Hematopoietic multipotent progenitor cell treated with erythropoietin and hydrocortisone succinate and interleukin-3 and kit ligand, for 15 days (in vitro differentiated cells): ENCODE measurements at regions not wholly inside any gene's neighbourhood (a gene's known extent, or its start where the extent isn't known, plus 50 kb on each side); places are given as distances from the start of the nearest gene placed in this dataset.

Source experiments
- DNase-seq: peaks from one replicate; pipeline ENCODE4 v3.0.0-alpha.2; 2015; ENCODE audit warnings: low spot score

DNA sequence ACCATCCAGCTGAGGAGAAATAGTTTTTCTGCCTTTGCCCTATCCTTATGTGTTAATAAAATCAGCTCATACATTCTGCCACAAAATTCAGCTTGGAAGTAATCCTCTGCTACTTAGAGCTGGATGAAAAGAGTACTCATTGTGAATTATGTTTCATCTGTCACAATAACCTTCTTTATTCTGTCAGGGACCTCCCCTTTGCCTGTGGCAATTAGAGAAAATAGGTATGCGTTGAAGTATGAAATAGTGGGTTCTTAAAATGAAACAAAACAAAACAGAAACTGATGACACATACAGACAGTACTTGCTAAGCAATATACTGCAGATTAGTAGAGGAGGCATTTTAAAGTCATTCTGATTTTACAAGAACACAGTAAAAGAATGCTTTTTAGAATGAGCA is 578.5 kb downstream of the USP25 start:
- DNase-seq: no peak

DNA sequence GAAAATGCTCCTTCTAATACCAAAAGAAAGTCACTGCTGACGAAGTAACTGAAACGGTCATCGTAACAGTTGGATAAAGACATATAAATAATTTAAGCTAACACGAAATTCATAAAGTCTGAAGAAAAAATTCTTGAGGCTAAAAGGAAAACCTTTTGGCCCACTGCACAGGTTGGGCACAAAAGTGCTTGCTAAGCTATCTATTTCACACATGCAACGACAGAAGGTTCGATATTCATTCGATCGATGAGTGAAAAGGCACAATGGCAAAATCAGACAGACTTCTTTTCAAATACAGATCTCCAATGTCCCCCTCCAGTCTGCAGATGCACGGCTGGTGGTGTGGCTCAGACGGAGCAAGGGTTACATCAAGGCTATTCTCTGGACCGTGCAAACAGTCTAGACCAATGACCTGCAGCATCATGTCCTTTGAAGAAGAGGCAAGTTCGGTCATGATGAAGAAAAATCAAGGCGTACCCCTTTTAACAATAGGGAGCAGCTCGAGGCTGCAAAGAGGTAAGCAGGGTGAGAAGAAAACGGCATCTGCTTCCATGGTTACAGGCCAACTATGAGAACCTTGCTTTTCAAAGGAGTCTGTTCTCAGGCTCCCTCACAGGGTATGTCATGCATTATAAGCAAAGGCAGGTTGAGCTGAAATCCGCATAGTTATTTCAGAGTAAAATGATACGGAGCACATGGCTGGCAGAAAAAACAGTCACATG is 579.6 kb downstream of the USP25 start:
- no peak for DNase-seq

DNA sequence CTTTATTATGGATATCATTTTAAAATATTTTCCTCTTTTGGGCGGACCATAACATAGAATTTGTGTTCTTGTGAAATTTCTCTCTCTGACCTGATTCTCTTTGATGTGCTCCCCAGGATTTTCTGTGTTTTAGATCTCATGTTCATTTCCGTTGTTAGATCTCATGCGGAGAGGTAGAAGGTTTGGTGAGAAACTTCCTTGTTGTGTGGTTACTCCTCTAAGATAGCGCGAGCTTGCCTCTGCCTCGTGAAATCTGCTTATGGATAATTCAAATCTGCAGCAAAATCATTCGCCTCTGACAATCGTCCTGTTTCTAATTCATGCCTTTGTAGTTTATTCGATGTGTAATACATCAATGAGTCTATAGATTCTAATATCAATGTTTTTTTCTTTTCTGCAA is 580.4 kb downstream of the USP25 start:
- DNase-seq: no peak

DNA sequence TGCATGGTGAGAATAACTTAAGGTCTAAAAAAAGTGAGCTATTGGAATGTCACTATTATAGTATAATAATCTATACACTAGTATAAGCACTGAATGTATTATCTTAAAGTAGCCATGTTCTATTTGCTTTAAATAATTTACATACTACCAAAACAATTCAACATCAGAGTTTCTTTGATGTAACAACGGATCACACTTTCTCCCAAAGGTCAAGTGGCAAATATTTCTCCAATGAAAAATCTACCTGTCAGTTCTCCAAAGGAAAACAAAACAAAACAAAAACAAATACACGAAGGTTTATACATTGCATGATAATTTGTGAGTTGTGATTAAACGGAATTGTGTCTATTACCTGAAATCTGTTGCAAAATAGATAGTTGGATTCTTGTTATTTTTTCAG is 581.4 kb downstream of the USP25 start:
- no peak for DNase-seq

DNA sequence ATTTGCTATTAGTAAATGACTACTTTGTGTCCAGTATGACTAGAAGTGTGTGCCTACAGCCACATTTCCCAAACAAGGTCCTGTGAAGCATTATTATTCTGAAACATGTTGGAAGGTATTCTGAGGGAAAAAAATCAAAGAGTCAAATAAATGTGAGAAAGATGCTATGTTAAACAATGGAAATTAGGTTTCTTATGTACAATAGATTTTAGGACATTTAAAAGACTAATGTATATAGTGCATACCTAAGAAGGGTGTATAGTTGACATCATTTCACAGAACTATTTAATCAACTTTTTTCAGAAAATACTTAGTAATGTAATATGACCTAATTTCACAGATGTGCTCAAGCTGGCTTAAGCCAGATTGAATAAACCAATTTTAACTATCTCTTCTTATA is 582.5 kb downstream of the USP25 start:
- no peak for DNase-seq

DNA sequence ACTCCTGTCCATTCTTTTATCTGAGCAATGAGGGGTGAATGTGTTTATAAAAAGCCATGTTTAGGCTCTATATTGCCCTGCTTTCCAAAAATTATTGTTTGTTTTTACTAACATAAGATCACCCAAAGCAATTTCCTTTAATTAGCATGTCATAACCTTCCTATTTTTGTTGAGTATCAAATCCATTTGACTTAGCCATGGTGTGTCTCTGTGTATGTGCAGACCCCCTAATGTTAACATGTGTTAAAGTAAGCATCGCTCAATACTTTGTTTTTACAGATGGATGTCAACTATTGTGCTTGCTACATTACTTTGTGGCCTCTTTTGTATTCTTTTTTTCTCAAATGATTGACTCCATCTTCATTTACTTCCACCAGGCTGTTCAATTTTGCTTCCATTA is 585.4 kb downstream of the USP25 start:
- no peak for DNase-seq

DNA sequence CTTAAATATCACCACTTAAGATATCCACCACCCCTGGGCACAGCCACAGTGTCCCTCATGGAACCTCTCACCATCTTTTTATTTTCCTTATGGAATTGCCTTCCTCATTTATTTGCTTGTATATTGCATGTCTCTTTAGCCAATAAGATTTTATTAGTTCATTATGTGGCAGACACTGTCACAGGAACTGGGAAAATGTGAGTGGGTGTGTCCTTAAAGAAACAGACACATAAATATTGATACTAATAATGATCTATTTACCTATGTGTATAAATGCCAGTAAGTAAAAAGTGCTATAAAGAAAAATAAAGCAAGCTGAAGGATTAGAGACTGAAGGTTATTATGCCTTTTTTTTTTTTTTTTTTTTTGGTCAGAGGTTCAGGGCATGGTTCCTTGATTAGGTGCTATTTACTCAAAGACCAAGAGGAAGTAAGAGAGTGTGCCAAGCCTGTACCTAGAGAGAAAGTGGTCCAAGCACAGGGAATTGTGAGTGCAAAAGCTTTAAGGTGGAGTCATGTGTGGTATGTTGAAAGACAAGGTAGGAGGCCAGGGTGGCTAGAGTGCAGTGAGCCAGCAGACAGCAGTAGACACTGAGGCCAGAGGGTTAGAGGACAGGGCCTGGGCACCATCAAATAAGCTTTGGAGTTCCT is 589.0 kb downstream of the USP25 start:
- DNase-seq: no peak

DNA sequence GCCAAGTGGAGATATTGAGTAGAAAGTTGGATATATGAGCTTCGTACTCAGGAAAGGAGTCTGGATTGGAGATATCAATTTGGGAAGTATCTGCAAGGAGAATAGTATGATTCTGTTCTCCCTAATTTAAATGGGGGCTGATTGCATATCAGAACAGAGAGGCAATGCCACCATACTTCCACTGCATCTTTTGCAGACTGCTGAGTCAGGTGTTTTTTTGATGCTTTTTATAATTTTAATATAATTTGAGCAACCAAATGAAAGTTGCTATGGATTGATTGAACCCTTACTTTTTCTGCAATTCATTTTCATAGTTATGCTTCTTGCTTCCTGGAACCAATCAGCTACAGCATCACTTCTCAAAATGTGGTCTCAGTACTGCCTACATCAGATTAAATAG is 590.3 kb downstream of the USP25 start:
- DNase-seq: no peak

DNA sequence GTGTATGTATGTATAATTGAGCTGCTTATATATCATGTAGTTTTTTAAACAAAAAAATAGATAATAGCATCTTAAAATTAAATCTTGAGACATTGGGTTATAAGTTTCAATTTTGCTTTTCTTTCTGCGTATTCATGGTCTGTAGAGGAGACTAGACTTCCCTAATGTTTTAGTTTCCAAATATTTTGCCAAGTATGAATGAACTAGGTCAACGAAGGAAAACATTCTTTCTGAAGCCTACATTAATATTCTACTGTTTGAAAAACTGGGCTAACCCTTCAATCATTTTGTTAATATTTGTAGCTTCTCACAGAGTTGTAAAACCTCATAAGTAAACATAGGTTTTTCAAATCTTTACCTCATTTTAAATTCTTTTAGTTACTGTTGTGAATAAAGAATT is 592.7 kb downstream of the USP25 start:
- no peak for DNase-seq

DNA sequence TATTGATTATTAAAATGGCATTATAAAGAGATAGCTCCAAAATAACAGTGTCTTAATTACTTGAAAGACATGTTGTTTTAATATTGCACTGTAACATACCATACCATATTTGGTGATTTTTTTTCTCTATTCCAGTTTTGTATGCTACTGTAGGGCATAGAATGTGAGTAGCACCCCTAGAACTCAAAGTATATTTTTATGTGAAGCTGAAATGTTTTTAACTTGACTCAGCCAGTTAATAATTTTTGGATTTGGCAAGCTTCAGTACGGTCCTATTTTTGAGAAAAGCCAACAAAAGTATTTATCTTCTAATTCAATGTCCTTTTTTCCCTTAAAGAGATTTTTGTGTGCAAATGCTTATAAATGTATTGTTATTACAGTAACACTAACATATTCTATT is 593.8 kb downstream of the USP25 start:
- DNase-seq: no peak

DNA sequence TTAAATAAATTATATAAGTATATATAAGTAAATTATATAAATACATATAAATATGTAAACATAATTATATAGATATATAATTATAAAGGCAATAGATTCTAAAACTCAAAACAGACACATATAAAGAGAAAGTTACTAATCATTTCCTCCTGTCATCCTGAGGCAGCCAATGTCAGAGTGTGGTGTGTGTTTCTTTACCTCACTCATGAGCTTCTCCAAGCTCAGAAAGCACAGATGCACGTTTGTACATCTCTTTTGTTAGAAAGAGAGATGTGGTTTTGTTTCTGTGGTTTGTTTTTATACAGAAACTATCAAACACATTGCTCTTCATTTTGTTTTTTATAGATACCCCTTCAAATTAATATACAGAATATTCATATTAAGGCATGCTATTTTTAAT is 594.8 kb downstream of the USP25 start:
- no peak for DNase-seq

DNA sequence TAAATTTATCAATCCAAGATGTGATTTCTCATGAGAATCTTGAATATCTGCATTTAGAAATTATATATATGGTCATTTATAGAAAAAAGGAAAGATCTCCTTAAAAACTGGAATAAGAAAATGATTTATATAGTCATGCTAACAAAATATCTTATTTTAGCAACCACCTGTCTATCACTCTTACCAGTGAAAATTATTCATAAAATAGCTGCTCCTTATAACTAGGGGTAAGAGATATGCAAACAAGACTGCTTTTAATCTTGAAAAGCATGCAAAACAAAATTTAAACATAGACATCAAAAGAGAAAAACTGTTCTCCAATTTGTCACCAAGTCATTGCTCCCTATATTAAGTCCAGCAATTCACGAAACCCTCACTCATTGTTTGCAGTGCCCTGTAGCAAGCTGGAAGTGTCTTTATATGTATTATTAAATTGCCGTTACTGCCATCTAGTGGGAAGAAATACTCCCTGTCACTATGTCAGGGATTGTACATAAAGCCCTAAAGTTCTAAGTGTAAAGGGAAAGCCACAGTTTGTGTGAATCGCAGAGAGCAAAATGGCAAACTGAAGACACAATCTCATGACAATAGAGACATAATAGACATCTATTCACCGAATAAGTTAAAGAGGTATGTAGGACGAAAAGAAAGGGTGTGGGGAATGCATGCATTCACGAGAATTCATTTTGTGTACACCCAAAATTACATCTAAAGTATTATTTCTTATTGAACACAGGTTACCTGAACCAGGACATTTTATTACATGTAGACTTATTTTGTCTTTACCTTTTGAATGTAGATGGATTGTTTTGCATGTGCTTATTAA is 600.5 kb downstream of the USP25 start:
- DNase-seq: peak; percentile 24

DNA sequence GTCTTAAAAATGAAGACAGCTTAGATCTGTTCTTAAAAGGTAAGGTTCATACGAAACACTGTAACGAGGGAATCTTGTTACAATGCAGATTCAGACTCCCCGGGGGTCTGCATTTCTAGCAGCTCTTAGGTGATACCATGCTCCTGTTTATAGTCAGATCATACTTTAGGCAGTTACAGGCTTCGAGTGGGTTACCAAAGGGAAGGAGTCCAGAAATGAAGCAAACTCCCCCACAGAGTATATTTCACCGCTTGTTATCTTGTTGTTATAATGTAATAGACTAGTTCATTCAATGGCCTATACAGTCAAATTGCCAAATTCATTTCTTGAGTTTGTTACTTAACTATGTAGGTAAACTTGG is 601.1 kb downstream of the USP25 start:
- DNase-seq: no peak

DNA sequence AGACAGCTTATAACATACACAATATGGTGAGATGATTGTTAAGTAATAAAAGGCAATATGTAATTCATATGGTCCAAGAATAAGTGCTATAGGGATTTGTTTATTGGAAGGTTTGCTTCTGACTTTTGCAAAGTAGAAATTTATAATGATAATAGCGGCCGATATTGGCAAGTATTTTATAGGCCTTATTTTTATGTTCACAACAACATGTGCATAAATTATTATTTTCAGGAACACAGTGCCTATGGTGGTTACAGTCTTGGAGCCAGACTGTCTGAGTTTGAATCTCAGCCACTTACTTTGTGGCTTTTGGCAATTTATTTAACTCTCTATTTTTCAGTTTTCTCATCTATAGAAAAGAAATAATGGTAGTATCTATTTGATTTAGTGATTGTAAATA is 607.5 kb downstream of the USP25 start:
- no peak for DNase-seq

DNA sequence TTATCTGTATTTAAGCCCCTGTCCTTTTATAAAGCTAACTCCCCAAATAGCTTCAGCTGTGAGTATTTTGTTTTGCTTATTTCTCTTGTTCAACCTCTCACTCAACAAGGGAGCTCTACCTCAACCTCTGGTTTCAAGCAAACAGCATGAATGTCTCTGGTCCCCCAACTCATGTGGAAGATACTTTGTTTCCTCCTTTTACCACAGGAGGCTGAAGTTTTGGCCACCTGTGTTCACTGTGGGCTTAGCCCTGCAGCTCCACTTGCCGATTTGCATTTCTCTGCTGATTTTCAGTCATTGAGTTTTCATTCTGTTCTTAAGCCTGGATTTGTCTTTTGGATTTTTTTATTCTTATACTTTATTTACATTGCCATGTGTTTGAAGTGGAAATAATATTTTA is 613.1 kb downstream of the USP25 start:
- no peak for DNase-seq

DNA sequence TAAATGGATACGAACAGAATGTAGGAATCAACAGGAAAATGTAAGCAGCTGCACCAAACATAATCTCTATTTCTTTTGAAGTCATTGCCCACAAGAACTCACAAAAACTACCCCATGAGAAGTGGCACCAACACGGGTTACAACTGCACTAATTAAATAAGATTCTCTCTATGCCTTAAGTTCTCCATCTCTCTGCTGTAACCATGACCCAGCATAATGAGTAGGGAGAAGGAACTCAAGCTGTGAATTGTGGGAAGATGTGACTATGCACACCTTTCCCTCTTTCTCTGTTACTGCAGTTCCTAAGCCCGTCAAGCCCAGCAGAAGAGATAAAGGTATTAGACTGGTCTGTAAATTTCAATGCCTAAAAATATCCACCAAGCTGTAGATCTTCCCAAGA is 614.0 kb downstream of the USP25 start:
- DNase-seq: no peak

DNA sequence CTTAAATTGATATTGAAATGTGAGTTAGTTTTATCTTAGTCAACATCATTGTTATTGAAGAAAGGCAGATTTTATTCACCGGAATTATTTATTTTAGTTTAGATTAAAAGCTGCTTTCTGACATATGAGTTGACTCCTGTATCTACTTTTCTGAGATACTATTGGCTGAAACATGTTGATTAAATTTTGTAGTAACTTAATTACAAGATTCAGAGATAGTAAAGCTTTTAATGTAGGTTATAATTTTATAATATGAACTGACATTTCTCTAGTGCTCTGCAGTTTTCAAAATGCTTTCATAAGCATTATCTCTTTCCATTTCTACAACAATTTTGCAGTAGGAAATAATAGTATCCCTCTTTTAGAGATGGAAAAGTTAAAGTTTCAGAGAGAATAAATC is 616.0 kb downstream of the USP25 start:
- no peak for DNase-seq

DNA sequence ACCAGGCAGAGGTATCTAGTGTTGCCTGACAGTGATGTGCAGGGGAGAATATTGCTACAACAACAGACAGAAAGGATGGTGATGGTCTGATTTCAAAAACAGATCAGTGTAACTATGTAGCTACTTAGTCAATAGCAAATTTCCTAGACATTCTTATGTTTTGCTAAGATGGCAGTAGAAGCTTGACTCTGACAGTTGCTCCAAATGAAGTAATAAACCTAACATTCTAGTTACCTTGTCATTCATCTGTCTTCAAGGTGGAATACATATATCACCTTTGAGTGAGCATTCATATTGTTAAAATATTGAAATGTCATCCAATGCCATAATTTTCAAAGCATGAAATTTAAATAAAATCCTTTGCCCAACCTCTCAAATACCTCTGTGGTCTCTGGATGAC is 617.4 kb downstream of the USP25 start:
- no peak for DNase-seq

DNA sequence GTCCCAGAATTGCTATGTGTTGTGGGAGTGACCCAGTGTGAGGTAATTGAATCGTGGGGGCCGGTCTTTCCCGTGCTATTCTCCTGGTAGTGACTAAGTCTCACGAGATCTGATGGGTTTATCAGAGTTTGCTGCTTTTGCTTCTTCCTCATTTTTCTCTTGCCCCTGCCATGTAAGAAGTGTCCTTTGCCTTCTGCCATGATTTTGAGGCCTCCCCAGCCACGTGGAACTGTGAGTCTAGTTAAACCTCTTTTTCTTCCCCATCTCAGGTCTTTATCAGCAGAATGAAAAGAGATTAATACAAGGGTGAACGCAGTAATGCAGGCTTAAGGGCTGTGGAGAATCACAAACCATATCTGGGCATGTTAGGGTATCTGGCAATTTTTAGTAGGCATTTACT is 624.0 kb downstream of the USP25 start:
- no peak for DNase-seq

DNA sequence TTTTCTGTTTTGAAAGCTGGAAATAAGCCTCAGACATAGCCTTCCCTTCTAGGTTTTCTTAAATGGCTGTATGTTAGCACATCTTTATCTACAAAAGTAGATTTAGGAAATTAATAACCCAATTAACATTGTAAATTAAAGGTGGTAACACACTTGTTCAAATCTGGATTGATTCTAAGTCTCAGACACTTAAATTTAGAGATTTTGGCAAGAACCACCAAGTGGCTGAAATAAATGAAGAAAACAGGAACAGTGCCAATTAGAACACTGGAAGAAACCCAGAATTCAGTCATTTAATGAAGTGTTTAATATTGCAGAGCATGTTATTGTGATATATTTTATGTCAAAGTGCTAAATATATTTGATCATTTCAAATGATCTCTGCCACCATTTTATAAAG is 628.2 kb downstream of the USP25 start:
- no peak for DNase-seq

DNA sequence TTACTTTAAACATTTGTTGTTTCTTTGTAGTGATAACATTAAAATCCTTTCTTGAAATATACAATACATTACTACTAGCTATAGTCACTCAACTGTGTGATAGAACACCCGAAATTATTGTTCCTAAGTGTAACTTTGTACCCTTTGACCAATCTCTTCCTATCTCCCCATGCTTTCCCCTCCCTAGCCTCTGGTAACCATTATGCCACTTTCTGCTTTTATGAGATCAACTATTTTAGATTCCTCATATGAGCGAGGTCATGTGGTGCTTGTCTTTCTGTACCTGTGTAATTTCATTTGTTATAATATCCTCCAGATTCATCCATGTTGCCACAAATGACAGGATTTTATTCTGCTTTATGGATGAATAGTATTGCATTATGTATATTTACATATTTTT is 629.0 kb downstream of the USP25 start:
- no peak for DNase-seq

DNA sequence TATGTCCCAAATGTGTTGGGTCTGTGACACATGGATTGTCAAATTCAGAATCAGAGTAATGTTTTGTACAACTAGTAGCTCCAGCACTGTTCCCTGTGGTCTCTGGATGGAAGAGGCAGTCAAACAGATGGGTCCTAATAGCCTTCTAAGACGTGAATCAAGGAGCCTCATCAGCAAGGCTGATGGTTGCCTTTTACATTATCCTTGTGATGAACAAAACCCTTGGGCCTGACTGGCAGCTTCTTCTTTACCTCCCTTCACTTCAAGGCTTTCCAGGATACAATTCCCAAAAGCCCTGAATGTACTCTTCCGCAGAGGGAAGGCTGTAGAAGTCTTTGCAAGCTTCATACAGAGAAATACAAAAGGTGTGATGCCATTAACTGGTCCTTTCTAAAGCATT is 633.3 kb downstream of the USP25 start:
- no peak for DNase-seq

DNA sequence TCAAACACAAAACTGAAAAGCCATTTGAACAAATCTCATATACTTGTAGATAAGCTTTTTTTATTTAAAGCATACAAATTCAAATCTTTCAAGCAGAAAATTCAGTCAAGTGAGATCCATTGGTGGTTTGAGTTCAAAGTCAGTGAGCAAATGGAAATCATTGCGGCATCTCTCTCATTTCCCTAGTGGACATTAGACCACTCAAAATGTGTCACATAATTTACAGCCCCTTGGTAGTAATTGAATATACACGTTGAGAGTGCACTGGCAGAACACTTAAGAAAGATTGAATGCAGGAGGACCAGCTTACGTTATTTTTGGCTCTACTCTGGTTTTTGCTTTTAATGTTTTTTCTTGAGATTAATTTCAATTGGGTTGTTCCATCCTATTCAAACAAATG is 633.7 kb downstream of the USP25 start:
- DNase-seq: no peak
